ENCODE measurements at regions not wholly inside any gene's neighbourhood (a gene's known extent, or its start where the extent isn't known, plus 50 kb on each side); places are given as distances from the start of the nearest gene placed in this dataset.

- Histone ChIP-seq H3K79me2 (ENCODE audit: control insufficient read depth, insufficient read depth, low read length, unreplicated experiment) (no peaks in the 10 kb centered on the region), H3K27me3 (ENCODE audit: insufficient read depth, low read length) (no peaks in the 10 kb centered on the region), H3K27ac (ENCODE audit: low read depth, low read length) (no peak overlapping the region), H3K4me3 (ENCODE audit: low read depth, low read length) (no peak overlapping the region), H2AFZ (ENCODE audit: low read length, unreplicated experiment) (no peak overlapping the region), H3K36me3 (ENCODE audit: insufficient read depth, low read length) (no peaks in the 10 kb centered on the region), H3K4me1 (ENCODE audit: control insufficient read depth, insufficient read depth, low read length, unreplicated experiment) (peaks cover 8% of the 10 kb centered on the region)
These were observed 129.9 kb downstream of the KLF13 start for GRCh38 chr15:31456354-31457060.

- Histone ChIP-seq H3K4me3 (ENCODE audit: low read depth, low read length) (no peak overlapping the region), H3K4me1 (ENCODE audit: control insufficient read depth, insufficient read depth, low read length, unreplicated experiment) (peaks cover 8% of the 10 kb centered on the region), H3K27me3 (ENCODE audit: insufficient read depth, low read length) (no peaks in the 10 kb centered on the region), H3K27ac (ENCODE audit: low read depth, low read length) (no peak overlapping the region), H2AFZ (ENCODE audit: low read length, unreplicated experiment) (no peak overlapping the region), H3K36me3 (ENCODE audit: insufficient read depth, low read length) (no peaks in the 10 kb centered on the region), H3K79me2 (ENCODE audit: control insufficient read depth, insufficient read depth, low read length, unreplicated experiment) (no peaks in the 10 kb centered on the region)
These were observed 130.5 kb downstream of the KLF13 start for GRCh38 chr15:31457161-31457560.

GRCh38 chr15:31457631-31458526 is 131.2 kb downstream of the KLF13 start:
- Histone ChIP-seq H3K27ac (ENCODE audit: low read depth, low read length) (no peak overlapping the region), H3K4me3 (ENCODE audit: low read depth, low read length) (no peak overlapping the region), H3K27me3 (ENCODE audit: insufficient read depth, low read length) (no peaks in the 10 kb centered on the region), H3K79me2 (ENCODE audit: control insufficient read depth, insufficient read depth, low read length, unreplicated experiment) (no peaks in the 10 kb centered on the region), H2AFZ (ENCODE audit: low read length, unreplicated experiment) (no peak overlapping the region), H3K4me1 (ENCODE audit: control insufficient read depth, insufficient read depth, low read length, unreplicated experiment) (peaks cover 8% of the 10 kb centered on the region), H3K36me3 (ENCODE audit: insufficient read depth, low read length) (no peaks in the 10 kb centered on the region)

- no peaks in the 10 kb centered on the region for H3K36me3 ChIP-seq (ENCODE audit: insufficient read depth, low read length)
- no peaks in the 10 kb centered on the region for H3K79me2 ChIP-seq (ENCODE audit: control insufficient read depth, insufficient read depth, low read length, unreplicated experiment)
- no peak overlapping the region for H2AFZ ChIP-seq (ENCODE audit: low read length, unreplicated experiment)
- no peak overlapping the region for H3K27ac ChIP-seq (ENCODE audit: low read depth, low read length)
- H3K4me3 ChIP-seq (ENCODE audit: low read depth, low read length): no peak overlapping the region
- H3K27me3 ChIP-seq (ENCODE audit: insufficient read depth, low read length): peaks cover 3% of the 10 kb centered on the region; the same call in 1 of the 2 replicates
- peaks cover 8% of the 10 kb centered on the region for H3K4me1 ChIP-seq (ENCODE audit: control insufficient read depth, insufficient read depth, low read length, unreplicated experiment)
These were observed 132.2 kb downstream of the KLF13 start for GRCh38 chr15:31458596-31459399.

- H2AFZ ChIP-seq (ENCODE audit: low read length, unreplicated experiment): no peak overlapping the region
- peaks cover 8% of the 10 kb centered on the region for H3K4me1 ChIP-seq (ENCODE audit: control insufficient read depth, insufficient read depth, low read length, unreplicated experiment)
- peaks cover 9% of the 10 kb centered on the region for H3K27me3 ChIP-seq (ENCODE audit: insufficient read depth, low read length)
- no peaks in the 10 kb centered on the region for H3K79me2 ChIP-seq (ENCODE audit: control insufficient read depth, insufficient read depth, low read length, unreplicated experiment)
- H3K27ac ChIP-seq (ENCODE audit: low read depth, low read length): no peak overlapping the region
- no peak overlapping the region for H3K4me3 ChIP-seq (ENCODE audit: low read depth, low read length)
- no peaks in the 10 kb centered on the region for H3K36me3 ChIP-seq (ENCODE audit: insufficient read depth, low read length)
These were observed 132.7 kb downstream of the KLF13 start for GRCh38 chr15:31459400-31459748.

GRCh38 chr15:31461375-31461774 is 134.7 kb downstream of the KLF13 start:
- H3K27ac ChIP-seq (ENCODE audit: low read depth, low read length): no peak overlapping the region
- H2AFZ ChIP-seq (ENCODE audit: low read length, unreplicated experiment): no peak overlapping the region
- H3K27me3 ChIP-seq (ENCODE audit: insufficient read depth, low read length): peaks cover 20% of the 10 kb centered on the region
- H3K79me2 ChIP-seq (ENCODE audit: control insufficient read depth, insufficient read depth, low read length, unreplicated experiment): no peaks in the 10 kb centered on the region
- no peak overlapping the region for H3K4me3 ChIP-seq (ENCODE audit: low read depth, low read length)
- no peaks in the 10 kb centered on the region for H3K36me3 ChIP-seq (ENCODE audit: insufficient read depth, low read length)
- peaks cover 8% of the 10 kb centered on the region for H3K4me1 ChIP-seq (ENCODE audit: control insufficient read depth, insufficient read depth, low read length, unreplicated experiment)

- Histone ChIP-seq H3K27me3 (ENCODE audit: insufficient read depth, low read length) (peaks cover 20% of the 10 kb centered on the region), H3K4me3 (ENCODE audit: low read depth, low read length) (no peak overlapping the region), H3K27ac (ENCODE audit: low read depth, low read length) (no peak overlapping the region), H3K79me2 (ENCODE audit: control insufficient read depth, insufficient read depth, low read length, unreplicated experiment) (no peaks in the 10 kb centered on the region), H3K4me1 (ENCODE audit: control insufficient read depth, insufficient read depth, low read length, unreplicated experiment) (peaks cover 8% of the 10 kb centered on the region), H3K36me3 (ENCODE audit: insufficient read depth, low read length) (no peaks in the 10 kb centered on the region), H2AFZ (ENCODE audit: low read length, unreplicated experiment) (no peak overlapping the region)
These were observed 135.4 kb downstream of the KLF13 start for GRCh38 chr15:31461911-31462480.

GRCh38 chr15:31463521-31464102 is 137.0 kb downstream of the KLF13 start:
- H3K36me3 ChIP-seq (ENCODE audit: insufficient read depth, low read length): no peaks in the 10 kb centered on the region
- no peak overlapping the region for H2AFZ ChIP-seq (ENCODE audit: low read length, unreplicated experiment)
- no peak overlapping the region for H3K4me3 ChIP-seq (ENCODE audit: low read depth, low read length)
- H3K4me1 ChIP-seq (ENCODE audit: control insufficient read depth, insufficient read depth, low read length, unreplicated experiment): no peaks in the 10 kb centered on the region
- peaks cover 20% of the 10 kb centered on the region for H3K27me3 ChIP-seq (ENCODE audit: insufficient read depth, low read length)
- no peaks in the 10 kb centered on the region for H3K79me2 ChIP-seq (ENCODE audit: control insufficient read depth, insufficient read depth, low read length, unreplicated experiment)
- no peak overlapping the region for H3K27ac ChIP-seq (ENCODE audit: low read depth, low read length)

GRCh38 chr15:31464216-31465082 is 137.8 kb downstream of the KLF13 start:
- no peak overlapping the region for H3K4me3 ChIP-seq (ENCODE audit: low read depth, low read length)
- no peak overlapping the region for H3K27ac ChIP-seq (ENCODE audit: low read depth, low read length)
- H3K27me3 ChIP-seq (ENCODE audit: insufficient read depth, low read length): peaks cover 20% of the 10 kb centered on the region
- H3K4me1 ChIP-seq (ENCODE audit: control insufficient read depth, insufficient read depth, low read length, unreplicated experiment): no peaks in the 10 kb centered on the region
- H3K79me2 ChIP-seq (ENCODE audit: control insufficient read depth, insufficient read depth, low read length, unreplicated experiment): no peaks in the 10 kb centered on the region
- H2AFZ ChIP-seq (ENCODE audit: low read length, unreplicated experiment): no peak overlapping the region
- no peaks in the 10 kb centered on the region for H3K36me3 ChIP-seq (ENCODE audit: insufficient read depth, low read length)
